NT2/D1 (cell line): ENCODE measurements at regions not wholly inside any gene's neighbourhood (a gene's known extent, or its start where the extent isn't known, plus 50 kb on each side); places are given as distances from the start of the nearest gene placed in this dataset.

Source experiments
- YY1 ChIP-seq: IDR thresholded peaks from 2 replicates; pipeline ENCODE4 v1.6.1; 2011; ENCODE audit not compliant: insufficient read length, insufficient read depth
- ZNF274 ChIP-seq: IDR thresholded peaks from 2 replicates; pipeline ENCODE4 v1.6.1; 2011; ENCODE audit warnings: mild to moderate bottlenecking, low read depth, low read length

- TF ChIP-seq YY1: no peak
- TF ChIP-seq ZNF274: no peak
Observed at GRCh38 chr15:23762026-23762425, 74.9 kb upstream of the NDN start.
